ENCODE measurements at regions not wholly inside any gene's neighbourhood (a gene's known extent, or its start where the extent isn't known, plus 50 kb on each side); places are given as distances from the start of the nearest gene placed in this dataset.

GRCh38 chr5:42268630-42269029 is 154.6 kb upstream of the GHR start:
- H4K5ac ChIP-seq (ENCODE audit: insufficient read length, low read depth, low read length) = no peak overlapping the region
- no peak overlapping the region for H4K8ac ChIP-seq (replicated peaks; ENCODE audit: insufficient read length, low read depth, low read length)
- Mint-ChIP-seq H3K4me3 (no peak overlapping the region), H3K9me3 (peaks cover 3 to 9% of the 10 kb centered on the region in 2 experiments; a peak in 3 of 5 replicates), H3K27ac (no peak overlapping the region), H3K27me3 (ENCODE audit: low read depth) (no peaks in the 10 kb centered on the region), H3K36me3 (ENCODE audit: insufficient read depth in 1 of 3, low read depth in 3 of 3) (peaks cover 0 to 3% (median 0%) of the 10 kb centered on the region in 3 experiments; a peak in 1 of 7 replicates), H3K4me1 (peaks cover 3 to 8% of the 10 kb centered on the region in 2 experiments; a peak in 2 of 4 replicates)
- no peak for TF ChIP-seq CTCF (conservative IDR thresholded peaks at IDR 0.05)
- no peaks in the 10 kb centered on the region for H3K23me2 ChIP-seq (ENCODE audit: insufficient read length, low read depth, low read length, poor library complexity, severe bottlenecking)
- no CpG with 5 or more reads among the region's 2 CpGs for WGBS (ENCODE audit: extremely low coverage, insufficient read length, low lambda C conversion rate)
- H3K23ac ChIP-seq (ENCODE audit: insufficient read length, low read depth, low read length) = no peak overlapping the region
- H3K14ac ChIP-seq (ENCODE audit: insufficient read depth, low read length) = no peak overlapping the region
- no peak overlapping the region for H3T11ph ChIP-seq (ENCODE audit: low read length)
- no peaks in the 10 kb centered on the region for H3K9me3 ChIP-seq (ENCODE audit: control insufficient read depth, low read depth, low read length)
- DNase-seq = no peak
- no peak overlapping the region for H2AFZ ChIP-seq (ENCODE audit: low read length)
- no peak overlapping the region for H4K91ac ChIP-seq (ENCODE audit: insufficient read length, low read depth, low read length)
- H3K79me2 ChIP-seq (ENCODE audit: insufficient read depth, low read length) = no peaks in the 10 kb centered on the region
- no peaks in the 10 kb centered on the region for H3K27me3 ChIP-seq (ENCODE audit: insufficient read depth, low read length)
- H2BK5ac ChIP-seq (ENCODE audit: insufficient read length, low read length) = no peak overlapping the region
- H3K18ac ChIP-seq (ENCODE audit: insufficient read length, low read depth, low read length) = no peak overlapping the region
- H2AK5ac ChIP-seq (ENCODE audit: insufficient read length, low read length) = no peak overlapping the region
- no peak overlapping the region for H2BK12ac ChIP-seq (ENCODE audit: insufficient read length, low read depth, low read length)
- no peaks in the 10 kb centered on the region for H3K4me1 ChIP-seq (ENCODE audit: insufficient read depth, low read length)
- no peak overlapping the region for H2BK120ac ChIP-seq (ENCODE audit: low read depth, low read length, poor library complexity, severe bottlenecking)
- no peak overlapping the region for H3K27ac ChIP-seq (ENCODE audit: insufficient read length, low read depth, low read length)
- no peak overlapping the region for H2BK15ac ChIP-seq (ENCODE audit: low read depth, low read length)
- no peak overlapping the region for H3K56ac ChIP-seq (ENCODE audit: insufficient read length, low read depth, low read length)
- H3K79me1 ChIP-seq (ENCODE audit: insufficient read depth, low read depth, low read length, poor library complexity, severe bottlenecking) = no peaks in the 10 kb centered on the region
- H3K4me2 ChIP-seq (ENCODE audit: insufficient read depth, insufficient read length, low read length) = no peak overlapping the region
- H3K9ac ChIP-seq (ENCODE audit: extremely low read depth, insufficient read length, low read length) = no peak overlapping the region
- no peak overlapping the region for H3K4ac ChIP-seq (ENCODE audit: low read depth, low read length)
- H2BK20ac ChIP-seq (ENCODE audit: low read depth, low read length, poor library complexity, severe bottlenecking) = no peak overlapping the region
- no peaks in the 10 kb centered on the region for H4K20me1 ChIP-seq (ENCODE audit: control insufficient read depth, insufficient read depth, insufficient read length)
